Activated CD8-positive, alpha-beta memory T cell treated with anti-CD3 and anti-CD28 coated beads for 48 hours (primary cell): ENCODE measurements at regions not wholly inside any gene's neighbourhood (a gene's known extent, or its start where the extent isn't known, plus 50 kb on each side); places are given as distances from the start of the nearest gene placed in this dataset.
"Not testable (repeated sequence)": the region's sequence is repeated elsewhere in the genome, so short reads cannot be mapped to it uniquely, and the experiment has no call there.

ENCODE experiments used
- DNase-seq, 3 experiments: peaks; one replicate each; pipeline ENCODE4 v3.0.0-alpha.2; 2020; ENCODE audit warnings: low read depth in 2 of 3, low spot score in 2 of 3

DNA sequence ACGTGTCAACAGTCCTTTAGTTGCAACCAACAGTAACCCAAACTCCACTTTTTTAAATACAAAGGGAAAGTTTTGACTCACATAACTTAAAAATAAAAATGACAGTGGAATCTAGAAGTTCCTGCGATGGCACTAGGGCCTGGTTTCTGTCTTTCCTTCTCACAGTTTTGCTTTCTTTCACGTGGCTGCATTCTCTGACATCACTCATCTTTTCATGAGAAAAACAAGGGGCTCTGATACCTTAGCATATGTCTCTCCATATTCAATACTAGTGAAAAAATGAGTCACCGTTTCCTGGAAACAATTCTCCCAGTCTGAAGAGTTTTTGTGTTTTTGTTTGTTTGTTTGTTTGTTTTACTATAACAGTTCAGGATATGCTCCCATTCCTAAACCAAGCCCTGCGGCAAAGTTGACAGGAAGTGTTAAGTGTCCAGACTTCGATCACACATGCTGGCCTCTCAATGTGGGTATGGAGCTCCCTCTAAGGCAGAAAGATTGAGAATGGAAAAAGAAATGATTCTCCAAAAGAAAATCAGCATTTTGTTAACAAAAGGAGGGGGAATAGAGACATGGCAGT, 483.3 kb downstream of the TTLL7 start:
- no peak for DNase-seq

DNA sequence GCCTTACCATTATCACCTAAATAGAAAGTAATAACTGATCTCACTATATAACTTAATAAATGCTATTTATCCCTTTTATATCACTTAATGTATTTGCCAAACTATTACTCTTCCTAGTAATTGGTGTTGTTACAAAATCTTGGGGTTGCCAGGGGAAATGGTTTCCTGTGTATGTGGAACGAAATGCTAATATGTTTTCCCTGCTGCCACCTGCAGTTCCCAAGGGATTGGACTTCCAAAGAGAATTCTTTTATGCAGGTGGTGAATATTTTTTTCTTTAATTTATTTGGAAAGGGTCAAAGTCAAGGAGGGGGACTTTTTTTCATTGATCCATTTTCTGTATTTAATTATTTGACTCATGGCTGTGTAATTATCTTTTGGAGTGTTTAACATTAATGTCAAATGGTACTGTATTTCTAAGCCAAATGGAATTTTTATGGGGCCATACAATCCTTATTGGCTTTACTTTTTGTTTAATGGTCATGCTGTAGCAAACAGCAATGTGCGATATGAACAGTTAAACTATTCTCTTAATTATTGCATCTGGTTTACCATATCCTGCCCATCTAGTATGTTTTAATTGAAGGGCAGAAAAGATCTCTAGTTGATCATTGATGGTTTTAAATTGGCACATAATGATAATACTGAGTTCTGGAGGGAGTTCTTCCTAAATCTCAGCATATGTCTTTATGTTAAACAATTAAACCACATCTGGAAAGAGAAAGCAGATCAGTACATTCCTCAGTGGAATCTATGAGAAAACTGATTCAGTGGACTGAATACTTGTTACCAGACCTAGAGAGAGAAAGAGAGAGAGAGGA, 486.3 kb downstream of the TTLL7 start:
- no peak for DNase-seq

DNA sequence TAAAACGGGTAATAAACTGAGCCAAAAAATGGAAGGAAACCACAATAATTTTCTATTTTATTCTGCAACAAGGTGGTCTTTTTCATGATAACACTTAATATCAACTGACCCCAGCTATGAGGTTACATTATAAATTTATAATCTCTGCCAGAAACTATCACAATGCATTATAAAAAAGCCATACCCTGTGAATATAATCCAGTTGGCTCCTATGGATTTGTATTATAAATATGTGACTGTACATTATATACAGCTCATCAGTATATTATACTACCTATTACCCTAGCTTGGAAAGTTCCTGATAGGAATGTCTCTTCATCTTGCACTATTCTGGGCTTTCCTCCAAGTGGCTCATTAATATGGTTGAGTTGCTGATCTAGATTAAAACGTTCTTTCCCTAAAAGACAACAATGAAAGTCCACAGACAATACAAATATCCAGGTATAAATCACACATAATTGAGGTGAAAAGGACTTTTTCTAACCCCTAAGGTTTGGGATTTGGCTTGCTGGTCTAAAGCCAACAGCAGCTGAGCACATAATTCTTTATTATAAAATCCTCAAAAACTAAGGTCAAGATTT, 487.7 kb downstream of the TTLL7 start:
- no peak for DNase-seq

DNA sequence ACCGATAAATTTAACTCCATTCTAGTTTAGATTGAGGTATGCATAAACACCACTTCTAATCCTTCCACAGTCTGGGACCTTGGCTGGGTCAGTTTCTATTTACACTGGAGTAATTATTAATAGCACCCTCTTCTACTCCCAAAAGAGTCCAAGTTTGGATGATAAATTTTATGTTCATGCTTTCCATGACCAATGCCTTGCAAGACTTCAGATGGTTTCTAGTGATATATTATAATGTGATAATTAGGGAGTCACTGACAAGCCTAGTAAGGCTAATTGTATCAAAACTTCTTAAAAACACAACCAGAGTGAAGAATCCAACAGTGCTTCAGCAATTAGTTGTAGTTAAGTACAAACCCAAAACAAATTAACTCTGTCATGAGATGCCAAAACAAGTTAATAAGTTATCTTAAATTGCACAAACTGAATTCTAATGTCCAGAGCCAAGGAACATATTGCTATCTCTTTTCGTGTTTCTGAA, 489.6 kb downstream of the TTLL7 start:
- DNase-seq: no peak

DNA sequence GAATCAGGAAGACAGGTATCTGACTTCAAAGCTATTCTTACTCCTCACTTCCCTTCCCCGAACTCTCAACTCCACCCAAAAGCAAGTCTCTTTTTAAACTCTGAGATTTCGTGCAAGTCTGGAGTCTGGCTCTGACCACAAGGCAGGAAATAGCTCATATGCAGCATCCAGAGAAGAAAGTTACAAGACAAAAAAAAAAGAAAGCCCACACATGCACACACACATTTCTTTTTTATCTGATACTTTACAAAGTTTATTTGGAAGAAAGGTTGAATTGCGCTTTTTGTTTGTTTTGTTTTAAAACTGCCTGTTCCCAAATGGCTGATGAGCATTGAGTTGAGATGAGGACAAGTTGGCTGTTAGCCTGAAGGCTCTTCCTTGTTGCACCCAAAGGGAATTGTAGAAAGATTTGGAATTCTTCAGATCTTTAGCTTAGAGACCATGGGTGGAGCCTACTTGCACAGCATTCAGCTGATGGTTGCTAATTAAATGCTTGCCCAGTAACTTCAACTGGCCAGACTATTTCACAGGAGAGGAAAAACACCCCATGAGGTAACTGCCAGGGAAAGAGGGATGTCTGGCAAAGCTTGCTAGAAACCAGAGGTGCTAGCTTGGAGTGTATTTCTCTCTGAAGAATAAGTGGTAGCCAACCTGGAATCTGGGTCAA, 490.3 kb downstream of the TTLL7 start:
- DNase-seq: no peak

DNA sequence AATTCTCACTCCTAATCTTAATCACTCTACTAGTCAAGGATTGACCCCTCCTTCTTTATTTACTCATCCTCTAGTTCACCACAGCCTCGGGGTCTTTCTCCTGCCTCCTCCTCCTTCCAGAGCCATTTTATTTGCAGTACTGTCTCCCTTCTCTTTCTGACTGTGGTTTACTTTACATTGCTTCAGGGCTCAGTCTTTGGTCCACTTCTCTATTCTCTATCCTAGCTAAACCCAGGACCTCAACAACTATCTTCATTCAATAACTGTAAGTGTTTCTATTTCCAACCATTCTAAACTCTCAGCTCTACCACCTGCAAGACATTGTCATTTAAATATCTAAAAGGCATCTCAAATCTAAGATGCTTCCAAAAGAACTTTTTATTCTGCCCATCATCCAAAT, 493.8 kb downstream of the TTLL7 start:
- no peak for DNase-seq

DNA sequence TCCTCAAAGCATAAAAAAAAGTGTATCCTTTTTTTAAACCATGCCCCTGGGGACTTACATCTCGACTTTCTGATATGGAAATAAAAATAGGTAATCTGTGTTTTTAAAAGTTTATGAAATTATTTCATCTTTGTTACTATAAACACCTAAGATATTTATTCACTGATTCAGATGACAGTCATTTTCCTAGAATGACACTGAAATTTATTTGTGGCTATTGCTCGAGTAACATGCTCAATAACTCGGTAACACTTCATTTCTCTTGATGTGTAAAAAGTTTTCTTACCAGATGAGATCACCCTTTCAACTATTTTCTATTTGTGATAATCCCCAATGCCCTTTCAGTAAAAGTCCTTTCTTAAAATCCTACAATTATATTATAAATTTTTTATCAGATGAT, 495.8 kb downstream of the TTLL7 start:
- no peak for DNase-seq

DNA sequence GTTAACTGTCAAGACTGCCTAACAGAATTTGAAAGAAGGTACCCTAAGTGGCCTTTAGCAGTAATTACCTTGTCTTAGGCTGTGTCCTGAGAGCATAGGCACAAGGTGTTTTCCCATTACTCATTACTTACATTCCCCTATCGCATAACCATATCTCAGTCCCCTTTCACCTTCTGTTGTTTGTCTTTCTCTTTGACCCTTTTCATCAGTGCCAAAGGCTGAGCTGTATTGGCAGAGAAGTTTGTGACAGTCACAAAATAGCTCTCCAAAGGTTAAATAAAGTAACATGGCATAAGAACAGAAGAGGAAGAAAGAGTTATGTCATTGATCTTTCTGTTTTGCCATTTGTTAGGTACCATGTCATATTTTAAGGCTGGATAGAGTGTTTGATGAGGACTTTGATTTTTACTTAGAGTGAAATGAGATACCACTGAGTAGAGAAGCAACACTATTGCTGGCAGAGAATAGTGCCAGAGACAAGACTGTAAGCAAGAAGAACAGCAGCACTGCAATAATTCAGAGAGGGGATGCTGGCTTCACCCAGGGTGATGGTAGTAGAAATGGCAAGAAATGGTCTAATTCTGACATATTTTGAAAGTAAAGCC, 497.8 kb downstream of the TTLL7 start:
- no peak for DNase-seq

DNA sequence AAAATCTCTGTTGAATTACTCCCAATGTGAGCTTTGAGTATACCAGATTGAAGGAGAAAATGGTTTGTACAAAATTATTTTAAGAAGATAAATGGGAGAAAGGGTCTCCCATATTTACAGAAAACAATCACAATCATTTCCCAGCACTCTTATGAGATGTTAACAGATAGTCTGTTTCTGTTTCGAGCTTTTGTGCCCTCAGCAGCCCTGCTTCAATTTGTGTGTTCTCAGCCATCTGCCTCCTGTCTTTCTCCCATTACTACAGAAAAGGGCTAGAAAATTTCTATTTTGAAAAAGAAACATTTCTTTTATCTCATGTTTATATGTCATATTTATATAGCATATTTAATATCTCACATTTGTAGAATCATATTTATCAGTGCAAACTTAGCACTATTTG, 498.4 kb downstream of the TTLL7 start:
- DNase-seq: no peak

DNA sequence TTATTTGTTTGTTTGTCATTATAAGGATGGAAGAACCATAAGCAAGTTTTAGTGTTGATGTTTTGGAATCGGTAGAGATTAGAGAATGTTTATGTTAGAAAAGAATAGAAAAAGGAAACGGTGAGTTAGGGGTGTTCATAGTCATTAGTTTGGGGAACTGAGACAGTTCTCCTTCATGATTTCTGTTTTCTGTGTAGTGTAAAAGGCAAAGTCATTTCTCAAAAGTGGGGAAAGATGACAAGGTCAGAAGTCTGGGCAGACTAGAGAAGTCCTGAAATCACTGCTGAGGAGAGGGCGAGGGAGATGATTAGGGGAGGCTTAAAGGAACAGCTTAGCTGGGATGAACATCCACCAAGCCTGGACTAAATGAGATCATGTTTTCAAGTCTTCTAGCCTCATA, 498.9 kb downstream of the TTLL7 start:
- DNase-seq: no peak

DNA sequence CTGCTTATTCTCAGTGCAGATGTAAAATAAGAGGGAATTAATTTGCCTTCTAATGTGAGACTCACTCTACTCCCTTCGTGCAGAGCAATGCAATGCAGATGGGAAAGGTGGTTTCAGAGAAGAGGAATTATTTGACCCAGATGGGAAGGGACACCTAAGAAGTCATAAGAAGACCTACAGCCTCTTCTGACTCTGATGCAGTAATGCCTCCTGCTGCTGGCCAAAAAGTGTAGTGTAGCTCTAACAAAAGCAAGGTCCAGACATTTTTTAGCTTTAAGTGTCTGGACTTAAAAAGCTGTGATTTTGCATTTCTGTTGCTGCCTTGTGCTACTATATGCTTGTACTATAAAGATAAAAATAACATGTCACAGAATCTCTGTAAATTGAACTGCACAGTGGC, 501.4 kb downstream of the TTLL7 start:
- DNase-seq: no peak

DNA sequence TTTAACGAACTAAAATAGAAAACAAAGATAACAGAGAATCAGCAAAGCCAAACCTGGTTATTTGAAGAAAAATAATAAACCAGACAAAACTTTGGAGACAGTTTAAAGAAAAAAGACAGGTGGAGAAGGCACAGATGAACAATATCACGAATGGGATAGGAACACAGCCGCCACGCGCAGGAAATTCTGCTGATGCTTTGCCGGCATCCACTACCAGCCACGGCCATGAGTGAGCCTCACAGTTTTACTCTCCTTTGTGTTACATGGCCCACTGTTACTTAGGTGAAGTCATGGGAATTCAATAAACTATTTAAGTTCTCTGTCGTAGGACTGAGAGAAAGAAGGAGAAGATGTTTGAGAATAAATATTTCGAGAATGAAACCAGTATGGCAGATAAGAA, 503.4 kb downstream of the TTLL7 start:
- DNase-seq: no peak

DNA sequence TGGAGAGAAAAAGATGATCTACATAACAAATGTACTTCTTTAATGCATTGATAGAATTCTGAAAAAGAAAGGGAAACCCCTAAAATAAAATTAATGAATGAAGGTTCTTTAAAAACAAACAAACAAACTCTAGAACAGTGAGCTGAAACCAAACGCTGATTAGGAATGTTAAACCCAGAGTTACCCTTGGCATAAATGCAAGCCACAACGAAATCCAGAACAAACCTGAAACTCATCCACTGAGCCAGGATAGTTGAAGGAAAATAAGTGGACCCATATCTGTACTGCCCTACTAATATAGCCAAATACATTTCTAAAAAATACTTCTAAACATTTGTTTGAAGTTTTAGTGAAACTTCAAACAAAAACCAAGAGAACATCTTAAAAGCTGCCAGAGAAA, 505.3 kb downstream of the TTLL7 start:
- no peak for DNase-seq

DNA sequence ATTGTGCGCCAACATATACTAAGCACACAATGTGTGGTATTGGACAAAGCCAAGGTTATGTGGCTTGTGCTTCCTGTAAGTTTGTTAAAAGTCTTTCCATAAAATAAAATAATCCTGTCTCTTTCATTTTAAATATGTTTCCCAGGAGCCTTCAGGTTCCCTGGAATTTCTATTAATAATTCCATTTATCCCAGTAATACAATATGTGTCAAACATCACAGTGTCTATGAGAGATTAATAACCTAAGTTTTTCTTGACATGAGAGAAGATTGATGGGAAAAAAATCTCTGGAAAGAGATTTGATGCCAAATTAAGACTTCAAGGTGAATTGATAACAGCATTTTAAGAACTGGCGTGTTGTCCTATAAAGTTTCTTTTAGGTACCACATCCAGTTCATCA, 507.0 kb downstream of the TTLL7 start:
- DNase-seq: no peak

DNA sequence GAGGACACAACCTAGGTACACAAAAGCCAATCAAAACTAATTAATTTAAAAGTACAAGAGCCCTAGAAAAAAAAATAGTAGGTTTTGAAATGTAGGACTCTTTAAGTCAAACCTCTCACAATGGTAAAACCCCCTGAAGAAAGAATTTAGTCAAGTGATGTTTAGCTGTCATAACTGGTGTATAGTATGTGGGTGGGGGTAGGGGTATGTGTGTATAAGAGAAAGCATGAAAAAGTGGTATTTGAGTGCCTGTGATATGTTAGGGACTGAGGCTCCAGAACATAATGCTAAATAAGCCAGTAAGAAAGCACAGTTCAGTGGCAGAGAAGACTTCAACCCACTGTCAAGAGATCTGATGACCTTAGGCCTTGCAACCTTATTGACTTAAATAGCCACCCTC, 507.9 kb downstream of the TTLL7 start:
- DNase-seq: no peak

DNA sequence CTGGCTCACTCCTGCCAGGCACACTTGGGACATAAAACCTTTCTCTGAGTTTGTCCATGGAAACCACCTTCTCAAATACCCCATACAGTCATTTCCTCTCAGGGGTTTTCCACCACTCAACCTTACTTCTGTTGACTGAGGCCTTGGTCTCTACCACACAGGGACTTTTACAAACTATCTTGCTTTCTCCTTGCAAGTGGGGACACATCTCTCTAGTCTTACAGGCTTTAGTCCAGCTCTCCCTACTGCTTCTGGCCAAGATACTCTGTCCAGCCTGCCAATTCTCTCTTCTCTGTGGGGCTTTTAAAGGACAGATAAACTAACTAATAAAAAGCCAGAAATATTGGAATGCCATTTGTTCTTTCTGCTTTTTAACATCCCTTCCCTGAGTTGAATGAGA, 510.8 kb downstream of the TTLL7 start:
- DNase-seq: not testable (repeated sequence)

DNA sequence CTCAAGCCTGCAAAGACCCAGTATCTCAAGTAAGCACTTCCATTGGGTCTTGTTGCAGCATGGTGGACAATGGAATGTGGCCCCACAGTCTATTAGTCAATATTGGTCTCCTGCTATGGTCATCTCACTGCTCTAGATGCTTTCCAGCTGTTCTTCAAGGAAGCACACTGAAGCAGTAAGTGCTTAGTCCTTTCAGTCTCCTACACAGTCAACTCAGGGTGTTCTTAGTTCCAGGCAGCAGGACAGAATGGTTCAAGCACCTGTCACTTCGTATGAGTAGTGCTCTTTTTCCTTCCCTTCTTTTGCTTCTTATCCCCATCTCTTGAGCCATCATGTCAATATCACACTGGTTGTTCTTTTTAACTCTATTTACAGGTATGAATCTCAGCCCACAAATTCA, 511.5 kb downstream of the TTLL7 start:
- not testable (repeated sequence) for DNase-seq

DNA sequence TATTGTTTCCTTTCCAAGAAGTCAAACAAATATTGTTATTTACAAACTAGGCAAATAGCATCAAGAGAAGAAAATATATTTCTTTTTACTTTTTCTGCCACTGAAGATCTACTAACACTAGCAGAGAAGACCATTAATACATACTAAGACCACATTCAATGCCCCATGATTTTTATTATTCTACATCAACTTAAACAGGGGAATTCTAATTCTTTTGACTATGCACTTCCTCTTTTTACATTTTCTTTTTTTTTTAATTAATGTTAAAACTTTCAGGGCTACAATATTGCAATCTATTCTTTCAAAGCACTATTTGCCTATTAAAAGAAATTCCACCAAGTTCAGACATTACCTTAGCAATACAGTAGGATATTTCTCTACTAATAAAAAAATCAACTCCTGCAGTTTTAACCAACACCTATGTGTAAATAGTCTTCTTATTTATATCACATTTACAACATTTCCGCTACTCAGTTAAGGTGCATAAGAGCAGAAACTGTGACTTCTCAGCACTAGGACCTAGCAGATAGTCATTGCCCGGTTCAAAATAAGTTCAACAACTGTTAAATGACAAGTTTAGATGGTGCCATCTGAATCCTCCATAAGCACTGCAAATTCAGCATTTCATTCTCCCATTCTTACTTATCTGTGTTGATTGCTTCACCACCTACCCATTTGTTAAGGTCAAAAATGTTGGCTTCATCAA, 513.5 kb downstream of the TTLL7 start:
- not testable (repeated sequence) for DNase-seq

DNA sequence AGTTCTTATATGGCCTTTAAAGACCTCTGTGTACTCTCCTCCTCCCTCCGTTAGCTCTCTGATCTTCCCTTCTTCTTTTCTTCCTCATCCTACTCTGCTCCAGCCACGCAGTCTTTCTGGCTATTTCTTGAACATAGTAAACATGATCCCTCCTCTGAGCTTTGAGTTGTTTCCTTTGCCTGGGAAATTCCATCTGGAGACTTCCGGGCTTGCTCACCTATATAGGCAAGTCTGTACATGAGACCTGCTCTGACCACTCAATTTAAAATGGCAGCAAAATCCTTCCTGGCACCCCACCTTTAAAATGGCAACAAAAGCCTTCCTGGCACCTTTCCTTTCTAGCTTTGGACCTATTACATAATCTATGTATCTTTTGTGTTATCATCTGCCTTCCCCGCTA, 517.6 kb downstream of the TTLL7 start:
- not testable (repeated sequence) for DNase-seq

DNA sequence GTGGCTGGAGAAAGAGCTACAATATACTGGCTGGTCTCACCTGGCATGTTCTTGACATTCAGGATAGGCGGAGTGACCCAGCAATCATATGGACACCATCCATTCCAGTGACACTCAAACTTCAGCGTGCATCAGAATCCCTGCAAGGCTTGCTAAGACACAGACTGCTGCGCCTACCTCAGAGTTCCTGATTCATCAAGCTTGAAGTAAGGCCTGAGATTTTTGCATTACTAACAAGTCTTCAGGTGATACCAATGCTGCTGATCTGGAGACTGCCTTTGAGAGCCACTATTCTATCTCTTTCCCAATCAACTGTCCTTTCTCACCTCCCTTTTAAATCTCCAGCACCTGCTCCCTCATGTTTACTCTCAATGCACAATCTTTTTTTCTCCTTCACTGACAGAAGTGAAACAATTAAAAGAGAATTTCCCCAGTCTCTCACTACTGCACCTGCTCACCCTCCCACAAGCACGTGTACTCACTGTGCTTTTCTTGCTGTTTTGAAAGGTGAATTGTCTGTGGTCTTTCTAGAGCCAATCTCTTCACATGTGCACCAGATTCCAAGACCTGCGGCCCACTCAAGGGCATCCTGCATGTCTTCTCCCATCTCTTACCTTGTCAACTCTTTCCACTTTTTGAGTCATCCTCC, 519.2 kb downstream of the TTLL7 start:
- not testable (repeated sequence) for DNase-seq
